ENCODE measurements at regions not wholly inside any gene's neighbourhood (a gene's known extent, or its start where the extent isn't known, plus 50 kb on each side); places are given as distances from the start of the nearest gene placed in this dataset.

DNA sequence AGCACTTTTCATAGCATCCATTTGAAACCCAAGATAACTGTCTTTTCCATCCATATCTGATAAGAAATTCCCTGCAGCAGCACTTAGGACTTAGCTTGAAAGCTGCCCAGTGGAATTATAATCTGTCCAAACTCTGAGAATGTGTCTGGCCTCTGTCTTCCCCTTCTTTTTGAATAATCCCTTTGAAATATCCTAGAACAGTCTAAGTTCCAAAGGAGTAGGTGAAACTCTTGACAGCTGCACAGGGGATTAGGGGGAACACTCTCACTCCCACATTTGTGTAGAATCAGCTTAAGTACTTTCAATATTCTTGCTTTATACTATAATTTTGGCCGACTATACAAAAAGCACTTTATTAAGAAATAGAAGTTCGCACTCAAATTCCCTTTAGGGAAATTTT is 157.7 kb downstream of the PAPSS1 start:
- no peak for DNase-seq (ENCODE audit: low read depth)
- H3K4me3 ChIP-seq (ENCODE audit: low read length) = no peak overlapping the region
- TF ChIP-seq, protein P1, sequence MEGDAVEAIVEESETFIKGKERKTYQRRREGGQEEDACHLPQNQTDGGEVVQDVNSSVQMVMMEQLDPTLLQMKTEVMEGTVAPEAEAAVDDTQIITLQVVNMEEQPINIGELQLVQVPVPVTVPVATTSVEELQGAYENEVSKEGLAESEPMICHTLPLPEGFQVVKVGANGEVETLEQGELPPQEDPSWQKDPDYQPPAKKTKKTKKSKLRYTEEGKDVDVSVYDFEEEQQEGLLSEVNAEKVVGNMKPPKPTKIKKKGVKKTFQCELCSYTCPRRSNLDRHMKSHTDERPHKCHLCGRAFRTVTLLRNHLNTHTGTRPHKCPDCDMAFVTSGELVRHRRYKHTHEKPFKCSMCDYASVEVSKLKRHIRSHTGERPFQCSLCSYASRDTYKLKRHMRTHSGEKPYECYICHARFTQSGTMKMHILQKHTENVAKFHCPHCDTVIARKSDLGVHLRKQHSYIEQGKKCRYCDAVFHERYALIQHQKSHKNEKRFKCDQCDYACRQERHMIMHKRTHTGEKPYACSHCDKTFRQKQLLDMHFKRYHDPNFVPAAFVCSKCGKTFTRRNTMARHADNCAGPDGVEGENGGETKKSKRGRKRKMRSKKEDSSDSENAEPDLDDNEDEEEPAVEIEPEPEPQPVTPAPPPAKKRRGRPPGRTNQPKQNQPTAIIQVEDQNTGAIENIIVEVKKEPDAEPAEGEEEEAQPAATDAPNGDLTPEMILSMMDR (conservative IDR thresholded peaks at IDR 0.05; ENCODE audit: low read length) = no peak

DNA sequence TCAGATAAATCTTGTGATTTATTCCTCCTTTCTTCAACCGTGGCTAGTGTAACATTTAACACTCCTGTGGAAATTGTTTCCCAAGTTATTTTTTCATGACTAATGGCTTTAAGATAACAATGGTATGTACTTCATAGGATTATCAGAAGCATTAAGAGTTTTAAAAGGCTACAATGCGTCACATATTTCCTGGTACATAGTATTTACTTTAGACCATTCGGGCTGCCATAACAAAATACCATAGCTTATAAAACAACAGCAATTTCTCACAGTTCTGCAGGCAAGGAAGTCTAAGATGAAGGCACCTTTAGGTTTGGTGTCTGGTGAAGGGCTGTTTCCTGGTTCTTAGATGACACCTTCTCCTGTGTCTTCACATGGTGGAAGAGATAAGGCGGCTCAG is 158.6 kb downstream of the PAPSS1 start:
- TF ChIP-seq, protein P1 (conservative IDR thresholded peaks at IDR 0.05; ENCODE audit: low read length) = no peak
- no peak overlapping the region for H3K4me3 ChIP-seq (ENCODE audit: low read length)
- peak; percentile 29 for DNase-seq (ENCODE audit: low read depth)

DNA sequence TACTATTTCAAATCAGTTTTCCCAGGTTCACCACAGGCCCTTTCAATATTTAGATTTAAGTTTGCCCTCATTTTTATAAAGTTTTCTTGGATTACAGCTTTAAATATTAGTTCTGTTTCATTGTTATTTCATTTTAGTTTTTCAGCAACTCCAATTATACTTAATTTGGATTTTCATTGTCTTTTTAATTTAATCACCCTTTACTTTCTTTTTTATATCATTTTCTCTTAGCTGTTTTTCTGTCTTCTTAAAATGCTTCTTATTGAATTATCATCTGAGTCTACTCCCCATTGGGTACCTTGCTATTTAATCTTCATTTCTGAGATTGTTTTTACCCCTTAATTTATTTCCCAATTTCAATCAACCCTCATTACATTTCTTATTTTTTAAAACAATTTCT is 160.4 kb downstream of the PAPSS1 start:
- no peak overlapping the region for H3K4me3 ChIP-seq (ENCODE audit: low read length)
- TF ChIP-seq, protein P1 (conservative IDR thresholded peaks at IDR 0.05; ENCODE audit: low read length) = no peak
- no peak for DNase-seq (ENCODE audit: low read depth)

DNA sequence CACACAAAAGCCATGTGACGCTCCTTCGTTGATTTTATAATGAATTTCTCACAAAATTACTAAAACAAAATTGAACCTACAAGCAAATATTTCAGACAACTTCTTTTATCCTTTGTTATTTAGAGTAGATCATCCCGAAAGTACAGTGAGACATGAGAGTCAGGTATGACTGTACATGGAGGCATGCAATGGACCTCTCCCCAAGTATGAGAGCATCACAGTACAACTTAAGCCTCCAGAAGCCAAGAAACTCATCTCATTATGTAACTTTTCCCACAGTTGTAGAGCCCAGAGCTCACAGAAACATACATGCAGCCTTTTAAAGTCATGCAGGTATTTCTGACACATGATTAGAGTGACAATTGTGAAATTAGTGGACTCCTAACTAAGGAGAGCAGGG is 167.7 kb downstream of the PAPSS1 start:
- H3K4me3 ChIP-seq (ENCODE audit: low read length) = no peak overlapping the region

DNA sequence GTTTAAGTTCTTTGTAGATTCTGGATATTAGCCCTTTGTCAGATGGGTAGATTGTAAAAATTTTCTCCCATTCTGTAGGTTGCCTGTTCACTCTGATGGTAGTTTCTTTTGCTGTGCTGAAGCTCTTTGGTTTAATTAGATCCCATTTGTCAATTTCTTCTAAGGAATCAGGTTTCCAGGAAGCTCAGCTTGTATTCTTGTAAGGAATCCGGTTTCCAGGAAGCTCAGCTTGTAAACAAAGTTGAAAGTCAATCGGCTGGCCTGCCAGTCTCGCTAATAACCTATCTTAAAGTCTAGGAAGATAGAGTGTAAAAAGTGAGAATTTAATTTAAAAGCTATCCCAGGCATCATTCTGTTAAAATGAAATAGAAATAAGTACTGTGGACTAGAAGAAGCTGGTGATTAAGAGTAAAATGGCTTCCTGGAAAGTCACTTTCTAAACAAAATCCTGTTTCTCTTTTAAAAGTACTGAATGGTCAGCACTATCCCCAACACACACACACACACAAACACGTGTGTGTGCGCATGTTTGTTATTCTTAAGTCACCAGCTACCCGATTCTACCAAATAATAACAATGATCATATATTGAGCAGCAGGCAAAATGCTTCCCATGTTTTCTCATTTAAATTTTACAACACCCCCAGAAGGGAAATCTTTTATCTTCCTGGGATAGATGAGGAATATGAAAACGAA is 171.7 kb downstream of the PAPSS1 start:
- DNase-seq (ENCODE audit: low read depth) = peak; percentile 32
- H3K4me3 ChIP-seq (ENCODE audit: low read length) = no peak overlapping the region
- TF ChIP-seq, protein P1 (conservative IDR thresholded peaks at IDR 0.05; ENCODE audit: low read length) = no peak

More for the DNA sequence above, 167.7 kb downstream of the PAPSS1 start:
- TF ChIP-seq, protein P1 (conservative IDR thresholded peaks at IDR 0.05; ENCODE audit: low read length) = no peak
- DNase-seq (ENCODE audit: low read depth) = peak; percentile 16

DNA sequence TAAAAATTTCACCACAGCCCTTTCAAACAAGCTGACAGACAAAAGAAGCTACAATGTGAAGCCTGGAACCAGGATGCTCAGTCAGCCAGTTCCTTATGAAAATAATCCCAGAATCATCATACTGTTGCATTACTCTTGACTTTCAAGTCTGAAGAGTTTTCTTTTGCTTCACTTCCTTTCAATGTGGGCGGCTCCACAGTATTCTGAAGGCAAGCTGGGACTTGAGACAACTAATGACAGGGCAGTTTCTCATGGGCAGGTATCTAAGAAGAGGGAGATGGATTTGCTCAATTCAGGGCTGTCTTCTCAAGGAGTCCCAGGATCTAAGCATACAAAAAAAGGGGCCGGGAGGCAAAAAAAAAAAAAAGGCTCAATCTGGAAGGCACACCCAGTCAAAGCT is 173.4 kb downstream of the PAPSS1 start:
- TF ChIP-seq, protein P1 (conservative IDR thresholded peaks at IDR 0.05; ENCODE audit: low read length) = no peak
- no peak overlapping the region for H3K4me3 ChIP-seq (ENCODE audit: low read length)
- no peak for DNase-seq (ENCODE audit: low read depth)

DNA sequence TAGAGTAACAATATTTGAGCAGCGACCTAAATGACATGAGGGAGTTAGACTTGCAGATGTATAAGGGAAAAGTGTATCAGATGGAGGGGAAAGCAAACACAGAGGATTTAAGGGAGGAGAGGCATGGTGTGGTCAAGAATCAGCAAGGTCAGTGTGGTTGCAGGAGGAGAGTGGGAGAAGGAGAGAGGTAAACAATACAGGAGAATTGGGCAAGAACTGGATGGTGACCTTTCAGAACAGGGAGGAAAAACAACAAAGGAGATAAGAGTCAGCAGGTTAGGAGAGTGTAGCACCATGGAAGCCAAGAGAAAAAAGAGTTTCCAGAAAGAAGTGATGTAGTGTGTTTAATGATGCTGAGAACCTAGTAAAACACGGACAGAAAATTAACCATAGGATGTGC is 178.5 kb downstream of the PAPSS1 start:
- TF ChIP-seq, protein P1 (conservative IDR thresholded peaks at IDR 0.05; ENCODE audit: low read length) = no peak
- DNase-seq (ENCODE audit: low read depth) = no peak
- H3K4me3 ChIP-seq (ENCODE audit: low read length) = no peak overlapping the region

Measured in AG10803 (cell line).